Gastrocnemius medialis (tissue), 4 donors: ENCODE measurements at regions not wholly inside any gene's neighbourhood (a gene's known extent, or its start where the extent isn't known, plus 50 kb on each side); places are given as distances from the start of the nearest gene placed in this dataset.

ENCODE experiments used
- ATAC-seq, 2 donors: fragments of 150-250 bp; one replicate each; pipeline ENCODE4 v1.9.1; 2016
- DNase-seq, 2 donors: peaks; one replicate each; pipeline ENCODE4 v3.0.0-alpha.2; 2019
- H3K27ac ChIP-seq, 4 donors: fragments of 200-600 bp; sonication (generic); 1 replicate in 1 of 4; 2 replicates in 3 of 4; pipeline ENCODE4 v1.5.1; 2016 to 2018; ENCODE audit warnings: mild to moderate bottlenecking in 2 of 4, moderate library complexity in 1 of 4
- H3K27me3 ChIP-seq, 3 donors: fragments of 200-600 bp; sonication (generic) in 2 of 3; 1 replicate in 1 of 3; 2 replicates in 2 of 3; pipeline versions ENCODE4 v1.5.1 to v1.6.0; 2016 to 2019; ENCODE audit warnings: mild to moderate bottlenecking in 1 of 3, moderate library complexity in 1 of 3
- H3K36me3 ChIP-seq, 2 donors: fragments of 200-600 bp; sonication (generic) in 1 of 2; one replicate each; pipeline ENCODE4 v1.5.1; 2017 to 2018
- H3K4me1 ChIP-seq, 2 donors: fragments of 200-600 bp; sonication (generic) in 1 of 2; one replicate each; pipeline ENCODE4 v1.5.1; 2016 to 2017; ENCODE audit warnings: mild to moderate bottlenecking in 2 of 2
- H3K4me3 ChIP-seq, 4 donors: fragments of 200-600 bp; sonication (generic) in 3 of 4; 1 replicate in 1 of 4; 2 replicates in 3 of 4; pipeline ENCODE4 v1.5.1; 2016 to 2019; ENCODE audit warnings: mild to moderate bottlenecking in 2 of 4
- H3K9me3 ChIP-seq, 3 donors: fragments of 200-600 bp; sonication (generic) in 2 of 3; 1 replicate in 1 of 3; 2 replicates in 2 of 3; pipeline ENCODE4 v1.5.1; 2016 to 2019
- POLR2A ChIP-seq, 2 donors: fragments of 450-650 bp; IDR thresholded peaks; one replicate each; pipeline ENCODE4 v1.6.1; 2017; ENCODE audit warnings: antibody characterized with exemption in 2 of 2, mild to moderate bottlenecking in 2 of 2, moderate library complexity in 2 of 2
- in situ Hi-C, 4 donors: fragments of 200-750 bp; cut with MboI; loops; one replicate each; pipeline versions ENCODE4 v1.15.0 to v1.8.0; 2017; ENCODE audit warnings: low sequenced_read_pairs in 4 of 4
- intact Hi-C: fragments of 100-400 bp; cut with DNase I; formaldehyde crosslinking; loops from one replicate; pipeline ENCODE4 v1.15.1; 2023; ENCODE audit warnings: low total_unique reads
- TF ChIP-seq, protein P1 (sequence below), 5 experiments: fragments of 450-650 bp in 3 of 5; fragments of 200-600 bp in 2 of 5; sonication (generic) in 2 of 5; IDR thresholded peaks in 4 of 5; conservative IDR thresholded peaks in 1 of 5; 1 replicate in 4 of 5; 2 replicates in 1 of 5; pipeline ENCODE4 v1.5.1; 2016 to 2019; ENCODE audit warnings: antibody characterized with exemption in 5 of 5, mild to moderate bottlenecking in 3 of 5, moderate library complexity in 3 of 5

DNA sequence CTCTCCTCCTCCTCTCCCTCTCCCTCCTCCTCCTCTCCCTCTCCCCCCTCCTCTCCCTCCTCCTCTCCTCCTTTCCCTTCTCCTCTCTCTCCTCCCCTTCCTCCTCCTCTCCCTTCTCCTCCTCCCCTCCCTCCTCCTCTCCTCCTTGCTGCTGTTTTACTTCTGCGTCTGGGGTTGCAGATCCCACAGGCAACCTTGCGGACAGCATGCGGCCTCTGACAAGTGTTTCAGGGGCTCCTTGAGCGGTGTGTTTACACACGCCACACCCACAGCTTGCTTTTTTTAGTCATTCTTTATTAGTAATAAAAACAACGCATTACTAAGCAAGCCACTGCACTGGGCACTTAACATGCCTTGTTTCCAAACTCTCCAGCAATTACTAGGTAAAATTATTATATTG is 81.9 kb downstream of the TFAP2C start:
- intact Hi-C loops (no loop called here), in situ Hi-C loops (no loop called here)
- ATAC-seq (no peak), DNase-seq (no peak)
- Histone ChIP-seq H3K4me3 (no peak overlapping the region), H3K27me3 (no peaks in the 10 kb centered on the region), H3K4me1 (no peaks in the 10 kb centered on the region), H3K27ac (no peak overlapping the region), H3K36me3 (no peaks in the 10 kb centered on the region), H3K9me3 (no peaks in the 10 kb centered on the region)
- TF ChIP-seq, protein P1, sequence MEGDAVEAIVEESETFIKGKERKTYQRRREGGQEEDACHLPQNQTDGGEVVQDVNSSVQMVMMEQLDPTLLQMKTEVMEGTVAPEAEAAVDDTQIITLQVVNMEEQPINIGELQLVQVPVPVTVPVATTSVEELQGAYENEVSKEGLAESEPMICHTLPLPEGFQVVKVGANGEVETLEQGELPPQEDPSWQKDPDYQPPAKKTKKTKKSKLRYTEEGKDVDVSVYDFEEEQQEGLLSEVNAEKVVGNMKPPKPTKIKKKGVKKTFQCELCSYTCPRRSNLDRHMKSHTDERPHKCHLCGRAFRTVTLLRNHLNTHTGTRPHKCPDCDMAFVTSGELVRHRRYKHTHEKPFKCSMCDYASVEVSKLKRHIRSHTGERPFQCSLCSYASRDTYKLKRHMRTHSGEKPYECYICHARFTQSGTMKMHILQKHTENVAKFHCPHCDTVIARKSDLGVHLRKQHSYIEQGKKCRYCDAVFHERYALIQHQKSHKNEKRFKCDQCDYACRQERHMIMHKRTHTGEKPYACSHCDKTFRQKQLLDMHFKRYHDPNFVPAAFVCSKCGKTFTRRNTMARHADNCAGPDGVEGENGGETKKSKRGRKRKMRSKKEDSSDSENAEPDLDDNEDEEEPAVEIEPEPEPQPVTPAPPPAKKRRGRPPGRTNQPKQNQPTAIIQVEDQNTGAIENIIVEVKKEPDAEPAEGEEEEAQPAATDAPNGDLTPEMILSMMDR (IDR thresholded peaks at IDR 0.05 in 4 of 5, conservative IDR thresholded peaks at IDR 0.05 in 1 of 5): no peak
- no peak for TF ChIP-seq POLR2A (IDR thresholded peaks at IDR 0.05)

DNA sequence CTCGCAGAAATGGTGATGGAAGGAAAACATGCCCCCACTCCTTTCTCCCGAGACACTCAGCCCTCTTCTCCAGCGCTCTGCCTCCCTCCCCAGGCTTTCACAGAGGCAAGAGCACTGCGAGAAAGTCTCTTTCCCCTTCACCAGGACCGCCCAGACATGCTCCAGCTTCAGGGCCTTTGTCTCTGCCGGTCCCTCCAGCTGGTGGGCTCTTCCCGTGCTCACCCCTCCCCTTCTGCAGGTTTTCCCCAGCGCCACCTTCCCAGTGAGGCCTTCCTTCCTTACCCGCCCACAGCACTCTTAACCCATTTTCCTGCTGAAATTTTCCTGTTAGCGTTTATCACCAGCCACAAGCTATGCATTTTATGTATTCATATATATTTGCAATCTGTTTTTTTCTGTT is 86.2 kb downstream of the TFAP2C start:
- TF ChIP-seq, protein P1 (IDR thresholded peaks at IDR 0.05 in 4 of 5, conservative IDR thresholded peaks at IDR 0.05 in 1 of 5): no peak
- TF ChIP-seq POLR2A (IDR thresholded peaks at IDR 0.05): no peak
- in situ Hi-C loops (no loop called here), intact Hi-C loops (no loop called here)
- Histone ChIP-seq H3K27ac (no peak overlapping the region), H3K36me3 (no peaks in the 10 kb centered on the region), H3K4me3 (no peak overlapping the region), H3K9me3 (no peaks in the 10 kb centered on the region), H3K4me1 (no peaks in the 10 kb centered on the region), H3K27me3 (no peaks in the 10 kb centered on the region)
- ATAC-seq (no peak), DNase-seq (no peak)

DNA sequence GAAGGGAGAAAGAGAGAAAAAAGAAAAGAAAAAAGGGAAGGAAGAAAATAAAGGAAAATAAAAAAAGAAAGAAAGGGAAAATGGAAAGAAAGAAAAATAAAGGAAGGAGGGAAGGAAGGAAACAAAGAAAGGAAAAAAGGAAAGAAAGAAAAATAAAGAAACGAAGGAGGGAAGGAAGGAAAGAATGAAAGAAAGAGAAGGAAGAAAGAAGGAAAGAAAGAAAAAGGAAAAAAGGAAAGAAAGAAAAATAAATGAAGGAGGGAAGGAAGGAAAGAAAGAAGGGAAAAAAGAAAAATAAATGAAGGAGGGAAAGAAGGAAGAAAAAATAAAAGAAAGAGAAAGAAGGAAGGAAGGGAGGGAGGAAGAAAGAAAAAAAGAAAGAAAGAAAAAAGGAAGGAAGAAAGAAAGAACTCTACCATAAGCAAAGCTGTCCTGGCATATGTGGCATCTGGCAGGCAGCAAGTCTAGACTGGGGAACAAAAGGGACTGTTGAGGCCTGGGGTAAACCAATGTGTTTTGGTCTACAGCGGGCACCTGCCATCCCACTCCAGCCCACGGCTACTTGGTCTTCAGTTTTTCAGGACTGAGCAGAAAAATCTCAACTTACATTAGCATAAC is 86.9 kb downstream of the TFAP2C start:
- in situ Hi-C loops: no loop called here
- Histone ChIP-seq H3K4me1 (no peaks in the 10 kb centered on the region), H3K9me3 (no peaks in the 10 kb centered on the region), H3K36me3 (no peaks in the 10 kb centered on the region), H3K4me3 (no peak overlapping the region), H3K27me3 (no peaks in the 10 kb centered on the region), H3K27ac (no peak overlapping the region)
- TF ChIP-seq, protein P1 (IDR thresholded peaks at IDR 0.05 in 4 of 5, conservative IDR thresholded peaks at IDR 0.05 in 1 of 5): no peak
- TF ChIP-seq POLR2A (IDR thresholded peaks at IDR 0.05): no peak
- ATAC-seq: no peak
- no peak for DNase-seq
- intact Hi-C loops: no loop called here

- ATAC-seq (no peak), DNase-seq (no peak)
- Histone ChIP-seq H3K27me3 (no peaks in the 10 kb centered on the region), H3K36me3 (no peaks in the 10 kb centered on the region), H3K9me3 (no peaks in the 10 kb centered on the region), H3K4me3 (no peak overlapping the region), H3K4me1 (no peaks in the 10 kb centered on the region), H3K27ac (no peak overlapping the region)
- in situ Hi-C loops: no loop called here
- intact Hi-C loops: no loop called here
- no peak for TF ChIP-seq POLR2A (IDR thresholded peaks at IDR 0.05)
- TF ChIP-seq, protein P1 (IDR thresholded peaks at IDR 0.05 in 4 of 5, conservative IDR thresholded peaks at IDR 0.05 in 1 of 5): no peak
These were observed 87.7 kb downstream of the TFAP2C start for GRCh38 chr20:56716806-56717205.

GRCh38 chr20:56718816-56719215 is 89.7 kb downstream of the TFAP2C start:
- Histone ChIP-seq H3K27me3 (no peaks in the 10 kb centered on the region), H3K27ac (no peak overlapping the region), H3K9me3 (no peaks in the 10 kb centered on the region), H3K4me1 (no peaks in the 10 kb centered on the region), H3K4me3 (no peak overlapping the region), H3K36me3 (no peaks in the 10 kb centered on the region)
- no peak for DNase-seq
- ATAC-seq: no peak
- in situ Hi-C loops (no loop called here), intact Hi-C loops (no loop called here)
- TF ChIP-seq, protein P1 (IDR thresholded peaks at IDR 0.05 in 4 of 5, conservative IDR thresholded peaks at IDR 0.05 in 1 of 5): no peak
- no peak for TF ChIP-seq POLR2A (IDR thresholded peaks at IDR 0.05)
